ENCODE measurements at regions not wholly inside any gene's neighbourhood (a gene's known extent, or its start where the extent isn't known, plus 50 kb on each side); places are given as distances from the start of the nearest gene placed in this dataset.

- DNase-seq (ENCODE audit: low read depth) = no peak
These were observed 153.4 kb downstream of the C1orf94 start for GRCh38 chr1:34330061-34330460.

- no peak for DNase-seq (ENCODE audit: low read depth)
These were observed 154.6 kb downstream of the C1orf94 start for GRCh38 chr1:34331020-34331926.

- no peak for DNase-seq (ENCODE audit: low read depth)
These were observed 156.3 kb downstream of the C1orf94 start for GRCh38 chr1:34332996-34333395.

GRCh38 chr1:34338871-34339270, 162.2 kb downstream of the C1orf94 start:
- DNase-seq (ENCODE audit: low read depth) = no peak

- no peak for DNase-seq (ENCODE audit: low read depth)
These were observed 165.2 kb downstream of the C1orf94 start for GRCh38 chr1:34341896-34342295.

- DNase-seq (ENCODE audit: low read depth) = no peak
These were observed 165.6 kb downstream of the C1orf94 start for GRCh38 chr1:34342334-34342733.

GRCh38 chr1:34346128-34346527, 169.4 kb downstream of the C1orf94 start:
- no peak for DNase-seq (ENCODE audit: low read depth)

- no peak for DNase-seq (ENCODE audit: low read depth)
These were observed 176.7 kb downstream of the C1orf94 start for GRCh38 chr1:34353409-34353808.

GRCh38 chr1:34354367-34354766, 177.7 kb downstream of the C1orf94 start:
- no peak for DNase-seq (ENCODE audit: low read depth)

- no peak for DNase-seq (ENCODE audit: low read depth)
These were observed 180.1 kb downstream of the C1orf94 start for GRCh38 chr1:34356853-34357252.

GRCh38 chr1:34358636-34359035, 181.9 kb downstream of the C1orf94 start:
- DNase-seq (ENCODE audit: low read depth) = no peak

- no peak for DNase-seq (ENCODE audit: low read depth)
These were observed 182.7 kb downstream of the C1orf94 start for GRCh38 chr1:34359411-34359810.

GRCh38 chr1:34360574-34360973, 183.9 kb downstream of the C1orf94 start:
- no peak for DNase-seq (ENCODE audit: low read depth)

GRCh38 chr1:34361121-34361520, 184.4 kb downstream of the C1orf94 start:
- DNase-seq (ENCODE audit: low read depth) = no peak

- no peak for DNase-seq (ENCODE audit: low read depth)
These were observed 185.2 kb downstream of the C1orf94 start for GRCh38 chr1:34361781-34362357.

- DNase-seq (ENCODE audit: low read depth) = no peak
These were observed 186.2 kb downstream of the C1orf94 start for GRCh38 chr1:34362949-34363348.

GRCh38 chr1:34363447-34363846, 186.7 kb downstream of the C1orf94 start:
- DNase-seq (ENCODE audit: low read depth) = no peak

- DNase-seq (ENCODE audit: low read depth) = no peak
These were observed 187.2 kb downstream of the C1orf94 start for GRCh38 chr1:34363915-34364314.

GRCh38 chr1:34364376-34364775, 187.7 kb downstream of the C1orf94 start:
- no peak for DNase-seq (ENCODE audit: low read depth)

GRCh38 chr1:34365295-34365694, 188.6 kb downstream of the C1orf94 start:
- DNase-seq (ENCODE audit: low read depth) = no peak

GRCh38 chr1:34366875-34367624, 190.3 kb downstream of the C1orf94 start:
- no peak for DNase-seq (ENCODE audit: low read depth)

GRCh38 chr1:34367954-34368353, 191.2 kb downstream of the C1orf94 start:
- no peak for DNase-seq (ENCODE audit: low read depth)

All from HS-27A (cell line).